Right atrium auricular region (tissue), 2 donors: ENCODE measurements at regions not wholly inside any gene's neighbourhood (a gene's known extent, or its start where the extent isn't known, plus 50 kb on each side); places are given as distances from the start of the nearest gene placed in this dataset.
A peak's percentile ranks its signal among the peaks of the same experiment; 100 is the strongest.
"Not testable (repeated sequence)": the region's sequence is repeated elsewhere in the genome, so short reads cannot be mapped to it uniquely, and the experiment has no call there.

Experiments used
- DNase-seq: peaks from one replicate; pipeline ENCODE4 v3.0.0-alpha.2; 2019; ENCODE audit warnings: low spot score
- H3K27ac ChIP-seq, 2 donors: fragments of 200-600 bp; sonication (generic); 1 replicate in 1 of 2; 2 replicates in 1 of 2; pipeline ENCODE4 v1.5.1; 2016 to 2019
- H3K27me3 ChIP-seq, 2 donors: fragments of 200-600 bp; sonication (generic); one replicate each; pipeline versions ENCODE4 v1.5.1 to v1.6.0; 2017 to 2019
- H3K36me3 ChIP-seq: fragments of 200-600 bp; sonication (generic); one replicate; pipeline ENCODE4 v1.5.1; 2016
- H3K4me1 ChIP-seq, 2 donors: fragments of 200-600 bp; sonication (generic); one replicate each; pipeline versions ENCODE4 v1.5.1 to v1.6.0; 2017 to 2019
- H3K4me3 ChIP-seq, 2 donors: fragments of 200-600 bp; sonication (generic); 1 replicate in 1 of 2; 2 replicates in 1 of 2; pipeline ENCODE4 v1.5.1; 2017 to 2019; ENCODE audit warnings: mild to moderate bottlenecking in 1 of 2, moderate library complexity in 1 of 2
- H3K9me3 ChIP-seq, 2 donors: fragments of 200-600 bp; sonication (generic); one replicate each; pipeline ENCODE4 v1.5.1; 2019
- TF ChIP-seq, protein P1 (sequence below), 2 donors: fragments of 200-600 bp; sonication (generic); IDR thresholded peaks; one replicate each; pipeline ENCODE4 v1.5.1; 2019; ENCODE audit warnings: antibody characterized with exemption in 2 of 2

DNA sequence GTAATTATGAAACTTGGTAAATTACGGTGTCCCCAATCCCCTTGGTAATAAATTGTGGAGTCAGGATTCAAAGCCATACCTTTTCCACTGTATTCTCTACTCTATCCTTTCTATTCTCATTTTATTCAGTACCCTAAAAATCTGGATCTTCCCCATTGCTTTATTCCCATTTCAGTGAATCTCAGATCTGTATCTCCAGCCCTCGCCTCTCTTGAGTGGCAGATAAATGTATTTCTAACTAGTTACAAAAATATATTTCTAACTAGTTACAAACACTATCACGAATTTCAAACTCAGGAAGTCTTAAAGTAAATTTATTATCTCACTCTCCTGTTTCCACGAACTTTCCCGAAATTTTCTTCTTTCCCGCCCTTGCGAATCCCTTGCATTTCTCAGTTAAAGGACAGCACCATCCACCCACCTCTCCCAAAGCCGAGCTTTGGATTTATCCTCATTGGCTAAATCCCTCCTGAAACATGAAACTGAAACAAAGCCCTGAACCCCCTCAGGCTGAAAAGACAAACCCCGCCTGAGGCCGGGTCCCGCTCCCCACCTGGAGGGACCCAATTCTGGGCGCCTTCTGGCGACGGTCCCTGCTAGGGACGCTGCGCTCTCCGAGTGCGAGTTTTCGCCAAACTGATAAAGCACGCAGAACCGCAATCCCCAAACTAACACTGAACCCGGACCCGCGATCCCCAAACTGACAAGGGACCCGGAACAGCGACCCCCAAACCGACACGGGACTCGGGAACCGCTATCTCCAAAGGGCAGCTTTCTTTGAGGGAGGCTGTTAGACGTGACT, 164.3 kb upstream of the PABPC3 start:
- H3K9me3 ChIP-seq, result no peaks in the 10 kb centered on the region
- no peaks in the 10 kb centered on the region for H3K36me3 ChIP-seq
- no peaks in the 10 kb centered on the region for H3K4me1 ChIP-seq
- H3K27me3 ChIP-seq, result no peaks in the 10 kb centered on the region
- no peak for DNase-seq
- H3K27ac ChIP-seq, result no peak overlapping the region
- TF ChIP-seq, protein P1, sequence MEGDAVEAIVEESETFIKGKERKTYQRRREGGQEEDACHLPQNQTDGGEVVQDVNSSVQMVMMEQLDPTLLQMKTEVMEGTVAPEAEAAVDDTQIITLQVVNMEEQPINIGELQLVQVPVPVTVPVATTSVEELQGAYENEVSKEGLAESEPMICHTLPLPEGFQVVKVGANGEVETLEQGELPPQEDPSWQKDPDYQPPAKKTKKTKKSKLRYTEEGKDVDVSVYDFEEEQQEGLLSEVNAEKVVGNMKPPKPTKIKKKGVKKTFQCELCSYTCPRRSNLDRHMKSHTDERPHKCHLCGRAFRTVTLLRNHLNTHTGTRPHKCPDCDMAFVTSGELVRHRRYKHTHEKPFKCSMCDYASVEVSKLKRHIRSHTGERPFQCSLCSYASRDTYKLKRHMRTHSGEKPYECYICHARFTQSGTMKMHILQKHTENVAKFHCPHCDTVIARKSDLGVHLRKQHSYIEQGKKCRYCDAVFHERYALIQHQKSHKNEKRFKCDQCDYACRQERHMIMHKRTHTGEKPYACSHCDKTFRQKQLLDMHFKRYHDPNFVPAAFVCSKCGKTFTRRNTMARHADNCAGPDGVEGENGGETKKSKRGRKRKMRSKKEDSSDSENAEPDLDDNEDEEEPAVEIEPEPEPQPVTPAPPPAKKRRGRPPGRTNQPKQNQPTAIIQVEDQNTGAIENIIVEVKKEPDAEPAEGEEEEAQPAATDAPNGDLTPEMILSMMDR (IDR thresholded peaks at IDR 0.05), result no peak
- H3K4me3 ChIP-seq, result peak overlapping the region in 1 of 2 donors; percentile 25

DNA sequence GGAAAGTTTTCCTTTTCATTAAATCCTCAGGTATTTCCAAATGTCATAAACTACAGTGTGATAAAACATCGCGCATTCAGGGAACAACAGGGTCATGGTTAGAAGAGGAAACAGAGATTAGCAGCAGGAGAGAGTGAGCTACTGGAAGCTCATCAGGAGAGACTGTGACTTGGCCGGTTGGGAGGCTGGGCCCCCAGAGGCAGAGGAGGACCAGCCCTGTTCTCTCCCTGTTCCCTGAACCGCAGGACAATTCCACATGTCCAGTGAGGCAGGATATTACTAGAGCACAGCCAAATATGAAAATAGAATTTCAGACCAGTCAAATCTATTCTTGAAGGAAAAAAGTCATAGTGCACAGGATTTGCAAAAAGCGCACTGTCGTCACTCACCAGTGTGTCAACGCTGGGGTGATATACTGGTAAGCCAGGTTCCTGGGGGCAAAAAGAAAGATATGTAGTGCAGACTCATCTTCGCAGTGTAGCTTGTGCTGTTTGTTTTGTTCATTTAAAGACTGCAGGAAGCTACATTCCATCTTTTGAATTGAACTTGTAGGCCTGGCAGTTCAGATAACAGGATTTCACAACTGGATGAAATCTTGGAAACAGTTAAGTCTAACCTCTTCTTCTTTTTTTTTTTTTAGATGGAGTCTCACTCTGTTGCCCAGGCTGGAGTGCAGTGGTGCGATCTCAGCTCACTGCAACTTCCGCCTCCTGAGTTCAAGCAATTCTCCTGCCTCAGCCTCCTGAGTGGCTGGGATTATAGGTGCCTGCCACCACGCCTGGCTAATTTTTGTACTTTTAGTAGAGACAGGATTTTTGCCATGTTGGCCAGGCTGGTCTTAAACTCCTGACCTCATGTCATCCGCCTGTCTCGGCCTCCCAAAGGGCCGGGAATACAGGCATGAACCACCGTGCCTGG, 162.6 kb upstream of the PABPC3 start:
- H3K27ac ChIP-seq, result not testable (repeated sequence)

DNA sequence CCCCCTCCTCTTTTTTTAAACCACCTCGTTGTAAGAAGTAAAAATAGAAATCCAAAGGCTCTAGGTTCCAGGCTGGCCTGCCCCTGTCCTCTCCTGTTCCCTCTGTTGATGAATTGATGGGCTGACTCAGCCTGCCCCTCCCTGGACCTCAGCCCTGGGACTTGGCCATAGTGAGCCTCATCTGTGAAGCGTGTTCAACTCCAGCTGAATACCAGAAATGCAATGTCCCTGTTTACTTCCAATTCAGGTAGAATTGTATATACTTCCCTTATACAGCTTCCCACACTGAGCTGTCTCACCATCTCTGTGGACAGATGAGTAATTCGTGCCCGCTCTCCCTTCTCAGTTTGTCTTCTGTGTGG, 161.9 kb upstream of the PABPC3 start:
- not testable (repeated sequence) for H3K36me3 ChIP-seq

More for the DNA sequence above, 162.6 kb upstream of the PABPC3 start:
- H3K4me3 ChIP-seq, H3K4me1 ChIP-seq, DNase-seq, H3K36me3 ChIP-seq, H3K27me3 ChIP-seq, H3K9me3 ChIP-seq: not testable (repeated sequence)

DNA sequence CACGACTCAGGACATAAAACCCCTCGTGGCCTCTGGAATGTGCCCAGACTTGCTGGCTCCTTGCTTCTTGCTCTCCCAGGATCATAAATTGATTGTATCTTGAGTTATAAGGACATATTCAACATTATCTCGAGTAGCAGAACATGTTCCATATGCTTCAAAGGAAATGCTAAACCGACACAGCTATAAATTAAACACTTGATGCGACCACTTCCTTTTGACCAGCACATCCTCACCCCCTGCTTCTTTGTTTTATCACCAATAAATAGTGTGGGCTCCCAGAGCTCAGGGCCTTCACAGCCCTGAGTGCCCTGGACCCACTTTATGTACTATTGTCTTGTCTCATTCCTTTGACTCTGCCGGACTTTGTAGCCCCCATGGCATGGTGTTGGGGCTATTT, 157.0 kb upstream of the PABPC3 start:
- Histone ChIP-seq H3K4me3 (no peak overlapping the region), H3K27me3 (no peaks in the 10 kb centered on the region), H3K36me3 (no peaks in the 10 kb centered on the region), H3K9me3 (no peaks in the 10 kb centered on the region), H3K4me1 (no peaks in the 10 kb centered on the region), H3K27ac (no peak overlapping the region)
- TF ChIP-seq, protein P1 (IDR thresholded peaks at IDR 0.05), result no peak
- no peak for DNase-seq

More for the DNA sequence above, 161.9 kb upstream of the PABPC3 start:
- not testable (repeated sequence) for H3K27me3 ChIP-seq, H3K27ac ChIP-seq, H3K9me3 ChIP-seq, H3K4me3 ChIP-seq, H3K4me1 ChIP-seq
- DNase-seq, result peak; percentile 67

DNA sequence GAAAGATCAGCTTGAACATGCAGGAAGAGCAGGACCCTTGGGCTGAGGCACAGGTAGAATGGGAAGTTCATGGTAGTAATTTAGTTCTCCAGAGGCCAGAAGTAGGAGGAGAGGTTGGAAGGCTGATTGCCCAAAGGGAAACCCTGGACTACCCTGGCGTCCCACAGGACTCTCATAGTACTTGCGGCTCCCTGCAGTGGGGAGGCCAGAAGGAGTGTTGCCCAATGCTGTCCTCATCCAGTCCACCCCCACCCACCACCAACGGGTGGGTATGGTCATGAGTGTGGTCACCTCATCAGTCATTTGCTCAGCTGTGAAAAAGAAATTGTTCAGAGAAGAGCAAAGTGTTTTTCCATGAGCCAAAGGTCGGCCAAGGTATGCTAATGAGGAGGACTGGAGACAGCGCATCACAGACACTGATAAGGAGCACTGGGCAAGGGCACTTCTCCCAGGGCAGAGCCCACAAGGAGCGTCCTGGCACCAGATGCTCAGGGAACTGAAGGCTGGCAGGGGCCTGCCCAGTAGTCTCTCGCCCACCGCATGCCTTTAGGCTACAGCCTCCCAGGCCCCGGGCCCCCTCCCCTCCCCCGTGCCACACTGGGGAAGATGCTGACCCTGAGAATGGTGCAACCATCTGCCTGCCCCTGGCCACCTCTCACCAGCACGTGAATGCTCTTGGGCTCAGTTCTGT, 154.8 kb upstream of the PABPC3 start:
- H3K4me3 ChIP-seq, H3K9me3 ChIP-seq, DNase-seq, H3K27me3 ChIP-seq, H3K36me3 ChIP-seq, H3K27ac ChIP-seq, H3K4me1 ChIP-seq: not testable (repeated sequence)

DNA sequence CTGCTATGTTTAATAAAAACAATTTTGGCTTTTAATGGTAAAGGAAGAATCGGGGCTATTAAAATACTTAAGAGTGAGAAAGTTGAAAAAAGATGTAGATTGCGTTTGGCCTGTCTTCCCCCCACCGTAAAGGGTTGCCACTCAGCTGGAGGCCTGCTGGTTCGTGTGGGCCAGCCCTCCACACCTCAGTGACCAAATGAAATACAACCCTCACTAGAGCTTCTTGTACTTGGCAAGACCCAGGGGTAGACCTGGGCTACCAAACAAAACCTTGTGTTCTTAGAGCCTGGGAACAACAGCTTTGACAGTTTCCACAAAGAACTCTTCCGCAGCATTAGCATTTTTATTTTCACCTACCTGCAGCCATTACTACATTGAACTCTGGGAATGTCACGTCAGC, 152.8 kb upstream of the PABPC3 start:
- no peaks in the 10 kb centered on the region for H3K27me3 ChIP-seq
- no peak for DNase-seq
- no peak overlapping the region for H3K27ac ChIP-seq
- H3K36me3 ChIP-seq, result no peaks in the 10 kb centered on the region
- TF ChIP-seq, protein P1 (IDR thresholded peaks at IDR 0.05), result no peak
- no peak overlapping the region for H3K4me3 ChIP-seq
- no peaks in the 10 kb centered on the region for H3K9me3 ChIP-seq
- no peaks in the 10 kb centered on the region for H3K4me1 ChIP-seq

DNA sequence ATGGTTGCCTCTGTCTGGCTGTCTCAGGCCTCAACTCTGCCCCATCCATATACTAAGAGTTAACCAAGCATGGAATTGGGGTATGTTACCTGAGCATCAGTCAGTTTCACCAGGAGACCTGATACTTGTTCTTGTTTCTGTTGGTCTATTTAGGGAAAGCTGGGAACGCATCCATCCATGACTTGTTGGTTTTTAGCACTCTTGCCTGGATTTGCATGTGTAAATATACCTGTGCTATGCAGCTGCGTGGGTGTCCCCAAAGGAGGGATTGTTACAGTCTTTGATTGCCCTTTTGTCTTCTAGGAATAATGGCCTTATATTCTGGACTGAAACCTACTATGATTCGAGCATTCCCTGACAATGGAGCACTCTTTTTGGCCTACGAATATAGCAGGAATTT, 151.9 kb upstream of the PABPC3 start:
- H3K9me3 ChIP-seq, H3K27me3 ChIP-seq, H3K27ac ChIP-seq, H3K4me3 ChIP-seq, H3K36me3 ChIP-seq, DNase-seq, H3K4me1 ChIP-seq: not testable (repeated sequence)

DNA sequence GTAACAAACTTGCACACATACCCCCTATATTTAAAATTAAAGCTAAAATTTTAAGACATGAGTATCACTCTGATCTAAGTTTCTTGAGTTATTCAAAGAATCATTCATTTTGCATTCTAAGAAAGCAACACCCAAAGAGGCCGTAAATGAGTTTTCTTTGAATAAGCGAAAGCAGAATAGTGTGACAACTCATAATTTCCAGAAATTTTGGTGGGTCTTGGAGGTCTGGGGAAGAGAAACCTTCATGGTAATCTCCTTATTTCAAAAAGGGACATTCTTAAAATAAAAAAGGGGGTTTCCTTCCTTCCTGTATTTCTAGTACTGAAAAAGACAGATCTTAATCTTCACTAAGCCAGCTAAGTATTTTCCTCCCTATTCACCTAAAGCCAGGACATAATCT, 147.0 kb upstream of the PABPC3 start:
- not testable (repeated sequence) for H3K9me3 ChIP-seq, H3K27ac ChIP-seq, H3K36me3 ChIP-seq, H3K27me3 ChIP-seq, H3K4me3 ChIP-seq, H3K4me1 ChIP-seq, DNase-seq

DNA sequence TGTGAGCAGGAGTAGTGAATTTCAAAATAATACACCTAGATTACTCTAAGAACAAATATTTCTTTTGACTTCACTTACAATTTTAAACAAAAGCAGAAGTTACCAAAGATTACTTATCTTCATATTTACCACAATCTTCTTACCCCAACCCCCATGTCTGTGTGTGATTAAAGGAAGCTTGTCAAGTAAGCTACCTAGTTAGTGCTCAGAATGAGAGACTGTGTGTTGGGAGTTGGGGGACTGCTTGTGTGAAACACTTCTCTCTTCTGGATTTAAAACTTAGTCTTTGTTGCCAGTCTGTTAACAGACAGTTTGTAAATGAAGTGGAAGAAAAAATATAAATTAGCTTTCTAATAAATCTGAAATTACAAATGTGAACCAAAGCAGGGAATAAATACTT, 145.3 kb upstream of the PABPC3 start:
- not testable (repeated sequence) for DNase-seq, H3K27me3 ChIP-seq, H3K36me3 ChIP-seq, H3K4me1 ChIP-seq, H3K4me3 ChIP-seq, H3K9me3 ChIP-seq, H3K27ac ChIP-seq

DNA sequence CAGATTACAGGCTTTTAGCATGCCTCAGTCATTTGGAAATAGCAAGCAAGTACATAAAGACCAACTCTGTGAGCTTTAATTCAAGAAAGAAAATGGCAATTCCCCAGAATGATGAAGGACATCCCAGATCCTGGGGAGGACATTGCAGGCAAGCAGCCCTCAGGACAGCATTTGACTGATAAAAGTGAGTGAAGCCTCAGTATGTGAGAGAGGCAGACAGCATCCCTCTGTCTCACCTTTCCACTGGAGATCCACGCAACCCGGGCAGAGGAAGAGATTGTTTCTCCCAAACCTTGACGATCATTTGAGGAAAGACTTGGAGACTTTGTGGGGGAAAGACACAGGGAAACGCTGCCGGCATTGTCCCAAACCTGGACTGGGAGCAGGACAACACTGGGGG, 128.0 kb upstream of the PABPC3 start:
- H3K9me3 ChIP-seq, DNase-seq, H3K27me3 ChIP-seq, H3K4me1 ChIP-seq, H3K36me3 ChIP-seq, H3K27ac ChIP-seq: not testable (repeated sequence)
- peak overlapping the region; percentile 15 to 39 for H3K4me3 ChIP-seq
